B cell (primary cell): ENCODE measurements at regions not wholly inside any gene's neighbourhood (a gene's known extent, or its start where the extent isn't known, plus 50 kb on each side); places are given as distances from the start of the nearest gene placed in this dataset.

Experiments
- ATAC-seq: fragments of 200-7000 bp; cut with Tn5 transposase; one replicate; pipeline ENCODE4 v1.10.0; 2021; ENCODE audit warnings: low read depth, mild to moderate bottlenecking, moderate number of reproducible peaks, moderate library complexity
- CTCF ChIA-PET: fragments of 350-600 bp; sonication (Branson Sonifier 250); formaldehyde crosslinking; loops from one replicate; lab custom pipeline; 2021; ENCODE audit warnings: antibody characterized with exemption, inconsistent platforms; lab: Charles Lee
- POLR2A ChIA-PET: fragments of 350-600 bp; sonication (Branson Sonifier 250); formaldehyde crosslinking; loops from one replicate; lab custom pipeline; 2021; ENCODE audit warnings: antibody characterized with exemption; lab: Charles Lee
- DNase-seq: peaks from one replicate; pipeline ENCODE4 v3.0.0; 2013
- H2AFZ ChIP-seq: 2 replicates; pipeline ENCODE4 v1.6.1; 2012; ENCODE audit warnings: mild to moderate bottlenecking, low read depth, low read length; ENCODE audit not compliant: insufficient read depth, poor library complexity, severe bottlenecking
- H3K27ac ChIP-seq, 2 donors: 1 replicate in 1 of 2; 2 replicates in 1 of 2; pipeline ENCODE4 v1.5.1; 2012 to 2013; ENCODE audit warnings: low read length in 2 of 2, mild to moderate bottlenecking in 2 of 2, moderate library complexity in 1 of 2
- H3K27me3 ChIP-seq, 4 experiments: fragments of 200-600 bp in 1 of 4; sonication (generic) in 1 of 4; replicated peaks in 1 of 4; 1 replicate in 2 of 4; 2 replicates in 2 of 4; pipeline versions ENCODE4 v1.6.1 to v1.7.0; 2013 to 2016; ENCODE audit warnings: low read length in 3 of 4, mild to moderate bottlenecking in 2 of 4, mixed read lengths in 1 of 4, moderate library complexity in 1 of 4; ENCODE audit not compliant: insufficient read depth in 4 of 4, control insufficient read depth in 3 of 4; ENCODE audit errors: control extremely low read depth in 1 of 4
- H3K36me3 ChIP-seq, 2 experiments: replicated peaks in 1 of 2; 1 replicate in 1 of 2; 2 replicates in 1 of 2; pipeline versions ENCODE4 v1.6.1 to v1.7.1; 2013; ENCODE audit warnings: low read length in 1 of 2; ENCODE audit not compliant: insufficient read depth in 2 of 2, control insufficient read depth in 1 of 2; ENCODE audit errors: control extremely low read depth in 1 of 2, extremely low read depth in 1 of 2
- H3K4me1 ChIP-seq, 2 donors: fragments of 200-600 bp in 1 of 2; sonication (generic) in 1 of 2; 1 replicate in 1 of 2; 2 replicates in 1 of 2; pipeline versions ENCODE4 v1.5.1 to v1.6.1; 2013 to 2017; ENCODE audit warnings: low read length in 2 of 2; ENCODE audit not compliant: control insufficient read depth in 2 of 2, insufficient read depth in 2 of 2
- H3K4me2 ChIP-seq: replicated peaks from 2 replicates; pipeline ENCODE3; 2012; ENCODE audit warnings: mild to moderate bottlenecking, low read depth, low read length; ENCODE audit not compliant: poor library complexity, severe bottlenecking
- H3K4me3 ChIP-seq, 5 experiments: fragments of 200-600 bp in 1 of 5; sonication (generic) in 1 of 5; 1 replicate in 3 of 5; 2 replicates in 2 of 5; pipeline versions ENCODE4 v1.5.1 to v1.7.0; 2011 to 2016; ENCODE audit warnings: low read length in 4 of 5, mild to moderate bottlenecking in 4 of 5, low read depth in 2 of 5, control low read depth in 1 of 5, moderate library complexity in 1 of 5; ENCODE audit not compliant: insufficient read depth in 1 of 5; ENCODE audit errors: control extremely low read depth in 1 of 5, extremely low read depth in 1 of 5
- H3K79me2 ChIP-seq: fragments of 200-600 bp; sonication (generic); one replicate; pipeline ENCODE4 v1.6.0; 2016; ENCODE audit warnings: low read length; ENCODE audit not compliant: control insufficient read depth, insufficient read depth
- H3K9ac ChIP-seq: fragments of 200-600 bp; sonication (generic); 2 replicates; pipeline ENCODE4 v1.6.1; 2017; ENCODE audit warnings: mild to moderate bottlenecking, low read length, moderate library complexity
- H3K9me3 ChIP-seq, 3 donors: one replicate each; pipeline versions ENCODE4 v1.6.1 to v1.7.1; 2013; ENCODE audit warnings: low read length in 2 of 3; ENCODE audit not compliant: control insufficient read depth in 2 of 3, insufficient read depth in 1 of 3; ENCODE audit errors: control extremely low read depth in 1 of 3
- H4K20me1 ChIP-seq: 2 replicates; pipeline ENCODE4 v1.6.0; 2012; ENCODE audit warnings: mild to moderate bottlenecking, low read length; ENCODE audit not compliant: insufficient read depth, control insufficient read depth, poor library complexity, severe bottlenecking
- H3K27ac Mint-ChIP-seq: one replicate; pipeline ENCODE4 v1.8.0; 2021; ENCODE audit warnings: mixed read lengths
- H3K27me3 Mint-ChIP-seq: one replicate; pipeline ENCODE4 v1.8.0; 2021; ENCODE audit warnings: mixed read lengths
- H3K4me1 Mint-ChIP-seq: one replicate; pipeline ENCODE4 v1.8.0; 2021; ENCODE audit warnings: mixed read lengths
- H3K4me3 Mint-ChIP-seq: one replicate; pipeline ENCODE4 v1.8.0; 2021; ENCODE audit warnings: mixed read lengths
- H3K9me3 Mint-ChIP-seq: one replicate; pipeline ENCODE4 v1.8.0; 2022; ENCODE audit warnings: mixed read lengths; ENCODE audit not compliant: insufficient read depth
- EZH2 ChIP-seq: IDR thresholded peaks from 2 replicates; pipeline ENCODE4 v1.6.1; 2012; ENCODE audit warnings: borderline replicate concordance, low read depth, mild to moderate bottlenecking, moderate library complexity, low read length; ENCODE audit not compliant: insufficient read depth, poor library complexity, severe bottlenecking
- WGBS: methylation state at CpG from one replicate; pipeline ENCODE4 v1.1.5; 2013; ENCODE audit warnings: missing lambda C conversion rate; ENCODE audit not compliant: insufficient coverage; 5-methylcytosine and 5-hydroxymethylcytosine counted together
- intact Hi-C: fragments of 100-400 bp; cut with micrococcal nuclease; formaldehyde crosslinking; loops from one replicate; pipeline ENCODE4 v1.10.0; 2022
- TF ChIP-seq, protein P1 (sequence below): fragments of 200-600 bp; IDR thresholded peaks from one replicate; pipeline ENCODE4 v1.8.0; 2022; ENCODE audit warnings: antibody characterized with exemption, mild to moderate bottlenecking

DNA sequence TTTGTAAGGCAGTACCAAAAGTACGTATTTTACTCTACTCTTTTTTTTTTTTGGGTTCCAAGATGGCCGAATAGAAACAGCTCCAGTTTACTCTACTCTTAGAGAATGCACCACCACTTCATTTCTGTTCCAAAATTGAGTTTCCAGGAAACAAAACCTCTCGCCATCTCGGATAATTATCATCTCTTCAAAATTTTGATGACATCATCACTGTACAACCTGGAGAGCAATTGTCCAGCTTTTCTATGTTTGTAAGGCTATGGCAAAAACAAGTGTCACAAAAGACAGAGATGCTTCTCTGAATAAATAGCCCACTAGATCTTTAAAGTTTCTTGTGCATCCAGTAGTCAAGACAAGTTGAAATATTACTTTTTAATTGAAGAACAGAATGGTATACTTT lies 1631.9 kb upstream of the CDH6 start:
- H4K20me1 ChIP-seq = no peaks in the 10 kb centered on the region

DNA sequence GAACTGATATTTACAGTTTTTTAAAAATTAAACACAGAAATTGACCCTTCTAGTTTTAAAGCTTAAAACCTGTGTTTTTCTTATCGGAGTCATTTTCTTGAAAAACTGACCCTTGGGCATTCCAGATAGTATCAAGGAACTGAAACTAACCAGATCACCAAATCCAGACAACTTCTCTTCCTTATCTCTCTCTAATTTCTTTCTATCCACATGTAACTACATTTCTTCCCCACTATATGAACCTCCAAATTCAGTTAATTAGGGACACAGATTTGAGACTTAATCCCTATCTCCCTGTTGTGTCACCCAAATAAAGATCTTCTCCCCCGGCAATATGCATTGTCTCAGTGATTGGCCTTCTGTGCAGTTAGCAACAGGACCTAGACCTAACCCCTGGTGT lies 1643.0 kb upstream of the CDH6 start:
- H3K9me3 ChIP-seq = peaks cover 0 to 8% (median 0%) of the 10 kb centered on the region in 3 donors
- no peak overlapping the region for H3K4me3 ChIP-seq
- ATAC-seq (no peak), DNase-seq (no peak)
- no peaks in the 10 kb centered on the region for H3K4me1 ChIP-seq
- no peak overlapping the region for H3K27ac ChIP-seq
- POLR2A ChIA-PET = no interaction called here
- TF ChIP-seq, protein P1, sequence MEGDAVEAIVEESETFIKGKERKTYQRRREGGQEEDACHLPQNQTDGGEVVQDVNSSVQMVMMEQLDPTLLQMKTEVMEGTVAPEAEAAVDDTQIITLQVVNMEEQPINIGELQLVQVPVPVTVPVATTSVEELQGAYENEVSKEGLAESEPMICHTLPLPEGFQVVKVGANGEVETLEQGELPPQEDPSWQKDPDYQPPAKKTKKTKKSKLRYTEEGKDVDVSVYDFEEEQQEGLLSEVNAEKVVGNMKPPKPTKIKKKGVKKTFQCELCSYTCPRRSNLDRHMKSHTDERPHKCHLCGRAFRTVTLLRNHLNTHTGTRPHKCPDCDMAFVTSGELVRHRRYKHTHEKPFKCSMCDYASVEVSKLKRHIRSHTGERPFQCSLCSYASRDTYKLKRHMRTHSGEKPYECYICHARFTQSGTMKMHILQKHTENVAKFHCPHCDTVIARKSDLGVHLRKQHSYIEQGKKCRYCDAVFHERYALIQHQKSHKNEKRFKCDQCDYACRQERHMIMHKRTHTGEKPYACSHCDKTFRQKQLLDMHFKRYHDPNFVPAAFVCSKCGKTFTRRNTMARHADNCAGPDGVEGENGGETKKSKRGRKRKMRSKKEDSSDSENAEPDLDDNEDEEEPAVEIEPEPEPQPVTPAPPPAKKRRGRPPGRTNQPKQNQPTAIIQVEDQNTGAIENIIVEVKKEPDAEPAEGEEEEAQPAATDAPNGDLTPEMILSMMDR = no peak
- TF ChIP-seq EZH2 = no peak
- intact Hi-C loops = no loop called here
- Mint-ChIP-seq H3K4me3 (no peak overlapping the region), H3K4me1 (no peaks in the 10 kb centered on the region), H3K9me3 (peaks cover 5% of the 10 kb centered on the region), H3K27me3 (no peaks in the 10 kb centered on the region), H3K27ac (no peak overlapping the region)
- CTCF ChIA-PET = no interaction called here
- H3K79me2 ChIP-seq = no peaks in the 10 kb centered on the region
- H3K36me3 ChIP-seq = no peaks in the 10 kb centered on the region
- H4K20me1 ChIP-seq = no peaks in the 10 kb centered on the region
- WGBS = 100% methylated on average over 2 of the region's 2 CpGs
- no peak overlapping the region for H3K9ac ChIP-seq
- no peak overlapping the region for H3K4me2 ChIP-seq
- no peak overlapping the region for H2AFZ ChIP-seq
- no peaks in the 10 kb centered on the region for H3K27me3 ChIP-seq

More for the DNA sequence above, 1631.9 kb upstream of the CDH6 start:
- Histone ChIP-seq H3K4me3 (no peak overlapping the region), H3K27me3 (no peaks in the 10 kb centered on the region), H3K79me2 (no peaks in the 10 kb centered on the region), H3K4me2 (no peak overlapping the region), H3K4me1 (no peaks in the 10 kb centered on the region), H3K9ac (no peak overlapping the region), H3K9me3 (no peaks in the 10 kb centered on the region), H3K27ac (no peak overlapping the region), H3K36me3 (no peaks in the 10 kb centered on the region), H2AFZ (no peak overlapping the region)
- 100% methylated on average over 1 of the region's 4 CpGs for WGBS
- no peak overlapping the region for H3K4me3 Mint-ChIP-seq
- ChIA-PET CTCF (no interaction called here), POLR2A (no interaction called here)
- ATAC-seq = no peak
- intact Hi-C loops = no loop called here
- H3K27me3 Mint-ChIP-seq = no peaks in the 10 kb centered on the region
- H3K9me3 Mint-ChIP-seq = no peaks in the 10 kb centered on the region
- DNase-seq = no peak
- TF ChIP-seq EZH2 = no peak
- TF ChIP-seq, protein P1 = no peak
- no peak overlapping the region for H3K27ac Mint-ChIP-seq
- no peaks in the 10 kb centered on the region for H3K4me1 Mint-ChIP-seq
